Uterus (tissue), 2 donors: ENCODE measurements at regions not wholly inside any gene's neighbourhood (a gene's known extent, or its start where the extent isn't known, plus 50 kb on each side); places are given as distances from the start of the nearest gene placed in this dataset.

ENCODE experiments used
- POLR2A ChIP-seq, 2 donors: fragments of 450-650 bp; IDR thresholded peaks; one replicate each; pipeline ENCODE4 v1.6.1; 2016; ENCODE audit warnings: antibody characterized with exemption in 2 of 2, mild to moderate bottlenecking in 1 of 2, moderate library complexity in 1 of 2
- TF ChIP-seq, protein P1 (sequence below), 4 experiments: fragments of 200-600 bp in 2 of 4; fragments of 450-650 bp in 2 of 4; sonication (generic) in 2 of 4; IDR thresholded peaks; one replicate each; pipeline ENCODE4 v1.5.1; 2016 to 2019; ENCODE audit warnings: antibody characterized with exemption in 4 of 4, mild to moderate bottlenecking in 2 of 4, moderate library complexity in 1 of 4

DNA sequence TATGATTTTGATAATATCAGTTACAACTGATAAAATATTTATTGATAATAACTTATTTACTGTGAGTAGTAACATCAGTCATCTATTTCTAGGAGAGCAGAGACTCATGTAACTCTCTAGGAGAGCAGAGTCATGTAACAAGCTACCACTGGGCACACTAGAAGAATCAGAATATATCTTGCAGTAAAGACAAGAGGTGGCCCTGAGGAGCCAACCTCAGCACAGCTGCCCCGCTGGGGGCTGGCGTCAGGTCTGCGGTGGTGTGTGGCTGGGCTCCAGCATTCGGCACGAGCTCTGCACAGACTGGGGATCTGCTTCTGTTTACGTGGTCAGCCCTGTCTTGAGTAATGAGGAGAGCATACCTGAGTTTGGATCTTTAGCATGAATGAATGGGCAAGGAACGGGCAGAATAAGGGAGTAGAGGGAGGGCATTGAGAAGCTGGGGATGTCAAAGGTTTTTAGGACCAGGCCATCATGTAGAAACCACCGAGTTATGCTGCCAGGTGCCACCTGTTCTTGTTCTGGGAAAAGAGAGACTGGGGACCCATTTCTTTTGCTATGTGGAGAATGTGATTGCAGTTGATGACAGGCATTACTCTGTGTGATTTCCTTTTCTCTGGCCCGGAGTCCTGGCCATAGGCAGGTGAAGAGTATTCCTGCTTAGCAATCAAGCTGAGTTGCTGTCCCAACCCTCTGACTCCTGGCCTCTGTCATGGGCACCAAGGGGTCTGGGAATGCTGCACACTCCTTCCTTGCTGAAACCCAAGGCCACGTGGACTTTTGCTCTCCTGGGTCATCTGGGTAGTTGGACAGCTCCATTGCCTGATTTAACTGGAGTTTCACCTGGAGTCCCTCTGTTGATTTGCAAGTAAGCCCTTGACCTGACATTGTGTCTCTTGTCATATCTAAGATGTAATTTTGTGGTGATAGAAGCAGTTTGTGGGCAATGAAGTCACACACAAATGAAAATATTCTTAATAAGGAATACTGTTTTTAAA is 50.9 kb upstream of the HEPHL1 start:
- TF ChIP-seq, protein P1, sequence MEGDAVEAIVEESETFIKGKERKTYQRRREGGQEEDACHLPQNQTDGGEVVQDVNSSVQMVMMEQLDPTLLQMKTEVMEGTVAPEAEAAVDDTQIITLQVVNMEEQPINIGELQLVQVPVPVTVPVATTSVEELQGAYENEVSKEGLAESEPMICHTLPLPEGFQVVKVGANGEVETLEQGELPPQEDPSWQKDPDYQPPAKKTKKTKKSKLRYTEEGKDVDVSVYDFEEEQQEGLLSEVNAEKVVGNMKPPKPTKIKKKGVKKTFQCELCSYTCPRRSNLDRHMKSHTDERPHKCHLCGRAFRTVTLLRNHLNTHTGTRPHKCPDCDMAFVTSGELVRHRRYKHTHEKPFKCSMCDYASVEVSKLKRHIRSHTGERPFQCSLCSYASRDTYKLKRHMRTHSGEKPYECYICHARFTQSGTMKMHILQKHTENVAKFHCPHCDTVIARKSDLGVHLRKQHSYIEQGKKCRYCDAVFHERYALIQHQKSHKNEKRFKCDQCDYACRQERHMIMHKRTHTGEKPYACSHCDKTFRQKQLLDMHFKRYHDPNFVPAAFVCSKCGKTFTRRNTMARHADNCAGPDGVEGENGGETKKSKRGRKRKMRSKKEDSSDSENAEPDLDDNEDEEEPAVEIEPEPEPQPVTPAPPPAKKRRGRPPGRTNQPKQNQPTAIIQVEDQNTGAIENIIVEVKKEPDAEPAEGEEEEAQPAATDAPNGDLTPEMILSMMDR (IDR thresholded peaks at IDR 0.05) = no peak
- no peak for TF ChIP-seq POLR2A (IDR thresholded peaks at IDR 0.05)
